PC-3 (cell line): ENCODE measurements at regions not wholly inside any gene's neighbourhood (a gene's known extent, or its start where the extent isn't known, plus 50 kb on each side); places are given as distances from the start of the nearest gene placed in this dataset.

Experiments
- EZH2 ChIP-seq: fragments of 300-600 bp; sonication (generic); IDR thresholded peaks from one replicate; pipeline ENCODE4 v1.6.1; 2017; ENCODE audit warnings: antibody characterized with exemption, mild to moderate bottlenecking, low read length; ENCODE audit not compliant: unreplicated experiment
- EZH2phosphoT487 ChIP-seq: fragments of 300-600 bp; sonication (generic); IDR thresholded peaks from 2 replicates; pipeline ENCODE4 v1.6.1; 2018; ENCODE audit warnings: mild to moderate bottlenecking, antibody characterized with exemption, low read length, borderline replicate concordance
- TF ChIP-seq, protein P1 (sequence below): fragments of 300-600 bp; sonication (generic); conservative IDR thresholded peaks from 2 replicates; pipeline ENCODE4 v1.5.1; 2017; ENCODE audit warnings: antibody characterized with exemption, low read depth, mild to moderate bottlenecking, low read length

- TF ChIP-seq, protein P1, sequence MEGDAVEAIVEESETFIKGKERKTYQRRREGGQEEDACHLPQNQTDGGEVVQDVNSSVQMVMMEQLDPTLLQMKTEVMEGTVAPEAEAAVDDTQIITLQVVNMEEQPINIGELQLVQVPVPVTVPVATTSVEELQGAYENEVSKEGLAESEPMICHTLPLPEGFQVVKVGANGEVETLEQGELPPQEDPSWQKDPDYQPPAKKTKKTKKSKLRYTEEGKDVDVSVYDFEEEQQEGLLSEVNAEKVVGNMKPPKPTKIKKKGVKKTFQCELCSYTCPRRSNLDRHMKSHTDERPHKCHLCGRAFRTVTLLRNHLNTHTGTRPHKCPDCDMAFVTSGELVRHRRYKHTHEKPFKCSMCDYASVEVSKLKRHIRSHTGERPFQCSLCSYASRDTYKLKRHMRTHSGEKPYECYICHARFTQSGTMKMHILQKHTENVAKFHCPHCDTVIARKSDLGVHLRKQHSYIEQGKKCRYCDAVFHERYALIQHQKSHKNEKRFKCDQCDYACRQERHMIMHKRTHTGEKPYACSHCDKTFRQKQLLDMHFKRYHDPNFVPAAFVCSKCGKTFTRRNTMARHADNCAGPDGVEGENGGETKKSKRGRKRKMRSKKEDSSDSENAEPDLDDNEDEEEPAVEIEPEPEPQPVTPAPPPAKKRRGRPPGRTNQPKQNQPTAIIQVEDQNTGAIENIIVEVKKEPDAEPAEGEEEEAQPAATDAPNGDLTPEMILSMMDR: no peak
- TF ChIP-seq EZH2 (no peak), EZH2phosphoT487 (no peak)
These were observed 243.6 kb downstream of the NDFIP2 start for GRCh38 chr13:79724348-79725103.
